GM23338 (cell line): ENCODE measurements at regions not wholly inside any gene's neighbourhood (a gene's known extent, or its start where the extent isn't known, plus 50 kb on each side); places are given as distances from the start of the nearest gene placed in this dataset.
"Not testable (repeated sequence)": the region's sequence is repeated elsewhere in the genome, so short reads cannot be mapped to it uniquely, and the experiment has no call there.

Source experiments
- CREB1 ChIP-seq: fragments of 250-450 bp; sonication (Bioruptor Pico); IDR thresholded peaks from 2 replicates; pipeline ENCODE4 v1.5.0; 2020; ENCODE audit warnings: low read depth, mild to moderate bottlenecking, moderate library complexity
- CTCF ChIP-seq, 2 experiments: fragments of 200-600 bp in 1 of 2; sonication (generic) in 1 of 2; conservative IDR thresholded peaks; 2 replicates each; pipeline versions ENCODE4 v1.5.1 to v1.6.1; 2016 to 2017; ENCODE audit warnings: antibody characterized with exemption in 2 of 2, low read depth in 2 of 2, mild to moderate bottlenecking in 2 of 2, moderate library complexity in 1 of 2
- EZH2 ChIP-seq: fragments of 200-600 bp; sonication (generic); IDR thresholded peaks from one replicate; pipeline ENCODE4 v1.8.0; 2017; ENCODE audit warnings: antibody characterized with exemption, mild to moderate bottlenecking, low read depth; ENCODE audit not compliant: unreplicated experiment
- JUNB ChIP-seq: IDR thresholded peaks from one replicate; pipeline ENCODE4 v1.6.1; 2016; ENCODE audit warnings: antibody characterized with exemption; ENCODE audit not compliant: unreplicated experiment
- POLR2AphosphoS5 ChIP-seq: IDR thresholded peaks from 2 replicates; pipeline ENCODE4 v1.6.1; 2016; ENCODE audit warnings: antibody characterized with exemption, low read depth
- REST ChIP-seq: IDR thresholded peaks from one replicate; pipeline ENCODE4 v1.6.1; 2018; ENCODE audit warnings: antibody characterized with exemption; ENCODE audit not compliant: unreplicated experiment
- ZNF462 ChIP-seq: fragments of 250-450 bp; sonication (Bioruptor Pico); IDR thresholded peaks from 2 replicates; pipeline ENCODE4 v1.5.0; 2020; ENCODE audit warnings: mild to moderate bottlenecking, moderate library complexity

GRCh38 chr4:72753414-72753813, 184.4 kb upstream of the ADAMTS3 start:
- TF ChIP-seq CTCF (conservative IDR thresholded peaks at IDR 0.05; ENCODE audit: low read depth in 2 of 2); REST; POLR2AphosphoS5; CREB1; ZNF462 (CRISPR knock-in tag); EZH2; JUNB: not testable (repeated sequence)
